Subcutaneous abdominal adipose tissue (tissue), 5 donors: ENCODE measurements at regions not wholly inside any gene's neighbourhood (a gene's known extent, or its start where the extent isn't known, plus 50 kb on each side); places are given as distances from the start of the nearest gene placed in this dataset.
"Not testable (repeated sequence)": the region's sequence is repeated elsewhere in the genome, so short reads cannot be mapped to it uniquely, and the experiment has no call there.

Experiments used
- H3K27ac ChIP-seq: one replicate; pipeline ENCODE4 v1.7.0; 2013; ENCODE audit warnings: low read depth, mild to moderate bottlenecking, inconsistent platforms, low read length, moderate library complexity
- H3K27me3 ChIP-seq, 5 donors: one replicate each; pipeline ENCODE4 v1.7.0; 2013; ENCODE audit warnings: low read length in 5 of 5, inconsistent platforms in 1 of 5; ENCODE audit not compliant: control insufficient read depth in 5 of 5, insufficient read depth in 4 of 5
- H3K36me3 ChIP-seq, 5 donors: one replicate each; pipeline ENCODE4 v1.7.0; 2013; ENCODE audit warnings: low read length in 5 of 5; ENCODE audit not compliant: control insufficient read depth in 5 of 5, insufficient read depth in 5 of 5
- H3K4me1 ChIP-seq, 5 donors: one replicate each; pipeline ENCODE4 v1.7.0; 2013; ENCODE audit warnings: low read length in 5 of 5, mild to moderate bottlenecking in 3 of 5, moderate library complexity in 1 of 5; ENCODE audit not compliant: control insufficient read depth in 5 of 5, insufficient read depth in 5 of 5
- H3K4me3 ChIP-seq, 5 donors: one replicate each; pipeline ENCODE4 v1.7.0; 2013; ENCODE audit warnings: low read length in 5 of 5, low read depth in 1 of 5
- H3K9ac ChIP-seq, 5 donors: one replicate each; pipeline ENCODE4 v1.7.0; 2013; ENCODE audit warnings: low read length in 5 of 5, mild to moderate bottlenecking in 4 of 5, moderate library complexity in 3 of 5
- H3K9me3 ChIP-seq, 5 donors: one replicate each; pipeline ENCODE4 v1.7.0; 2013; ENCODE audit warnings: low read length in 5 of 5; ENCODE audit not compliant: control insufficient read depth in 5 of 5
- donor health status: healthy.
- donor health status: healthy.
- donor health status: healthy.
- donor health status: healthy.
- donor health status: healthy.

- Histone ChIP-seq H3K36me3 (no peaks in the 10 kb centered on the region), H3K27ac (no peak overlapping the region), H3K27me3 (peaks cover 15 to 40% (median 18%) of the 10 kb centered on the region in 5 donors), H3K9ac (no peak overlapping the region), H3K4me3 (no peak overlapping the region), H3K9me3 (no peaks in the 10 kb centered on the region), H3K4me1 (peaks cover 0 to 2% (median 0%) of the 10 kb centered on the region in 5 donors)
Observed at GRCh38 chr17:77074681-77075080, 66.1 kb upstream of the SEC14L1 start.

GRCh38 chr17:77076124-77076830, 64.5 kb upstream of the SEC14L1 start:
- H3K27me3 ChIP-seq, result peaks cover 10 to 31% (median 18%) of the 10 kb centered on the region in 5 donors
- H3K36me3 ChIP-seq, result no peaks in the 10 kb centered on the region
- no peak overlapping the region for H3K27ac ChIP-seq
- H3K4me1 ChIP-seq, result peaks cover 0 to 2% (median 0%) of the 10 kb centered on the region in 5 donors
- no peak overlapping the region for H3K9ac ChIP-seq
- no peak overlapping the region for H3K4me3 ChIP-seq
- no peaks in the 10 kb centered on the region for H3K9me3 ChIP-seq

- no peak overlapping the region for H3K27ac ChIP-seq
- no peaks in the 10 kb centered on the region for H3K9me3 ChIP-seq
- peaks cover 0 to 10% (median 4%) of the 10 kb centered on the region in 5 donors for H3K27me3 ChIP-seq
Observed at GRCh38 chr17:77083531-77083930, 57.2 kb upstream of the SEC14L1 start.

GRCh38 chr17:77085926-77086432, 54.8 kb upstream of the SEC14L1 start:
- Histone ChIP-seq H3K27ac (no peak overlapping the region), H3K4me3 (no peak overlapping the region), H3K36me3 (peaks cover 0 to 6% (median 4%) of the 10 kb centered on the region in 5 donors), H3K27me3 (peaks cover 0 to 2% (median 0%) of the 10 kb centered on the region in 5 donors), H3K9ac (no peak overlapping the region), H3K9me3 (no peaks in the 10 kb centered on the region), H3K4me1 (peaks cover 0 to 38% (median 32%) of the 10 kb centered on the region in 5 donors)

More at GRCh38 chr17:77083531-77083930, 57.2 kb upstream of the SEC14L1 start:
- H3K4me1 ChIP-seq, result peaks cover 0 to 18% (median 14%) of the 10 kb centered on the region in 5 donors
- no peak overlapping the region for H3K9ac ChIP-seq
- no peak overlapping the region for H3K4me3 ChIP-seq
- no peaks in the 10 kb centered on the region for H3K36me3 ChIP-seq

- Histone ChIP-seq H3K27me3 (peaks cover 0 to 2% (median 0%) of the 10 kb centered on the region in 5 donors), H3K4me1 (peaks cover 0 to 42% (median 32%) of the 10 kb centered on the region in 5 donors), H3K4me3 (no peak overlapping the region), H3K9ac (peak overlapping the region in 1 of 5 donors; percentile 26), H3K9me3 (no peaks in the 10 kb centered on the region), H3K27ac (no peak overlapping the region), H3K36me3 (peaks cover 0 to 11% (median 8%) of the 10 kb centered on the region in 5 donors)
Observed at GRCh38 chr17:77086433-77087010, 54.2 kb upstream of the SEC14L1 start.

- Histone ChIP-seq H3K4me3 (peak overlapping the region; percentile 61 to 84 (median 75)), H3K36me3 (peaks cover 0 to 22% (median 16%) of the 10 kb centered on the region in 5 donors), H3K4me1 (peaks cover 0 to 43% (median 32%) of the 10 kb centered on the region in 5 donors), H3K27me3 (peaks cover 0 to 2% (median 0%) of the 10 kb centered on the region in 5 donors), H3K9me3 (no peaks in the 10 kb centered on the region), H3K27ac (peak overlapping the region; percentile 44), H3K9ac (peak overlapping the region in 2 of 5 donors; percentile 96 to 98)
Observed at GRCh38 chr17:77087650-77088454, 52.9 kb upstream of the SEC14L1 start.

GRCh38 chr17:77088455-77089123, 52.2 kb upstream of the SEC14L1 start:
- Histone ChIP-seq H3K27ac (peak overlapping the region; percentile 89), H3K4me3 (peak overlapping the region; percentile 69 to 94 (median 81)), H3K4me1 (peaks cover 0 to 43% (median 32%) of the 10 kb centered on the region in 5 donors), H3K9ac (peak overlapping the region; percentile 95 to 98 (median 96)), H3K36me3 (peaks cover 0 to 29% (median 24%) of the 10 kb centered on the region in 5 donors), H3K9me3 (no peaks in the 10 kb centered on the region), H3K27me3 (peaks cover 0 to 2% (median 0%) of the 10 kb centered on the region in 5 donors)

- no peaks in the 10 kb centered on the region for H3K27me3 ChIP-seq
- peak overlapping the region; percentile 95 to 98 (median 96) for H3K9ac ChIP-seq
- peak overlapping the region; percentile 69 to 94 (median 81) for H3K4me3 ChIP-seq
- H3K4me1 ChIP-seq, result peaks cover 0 to 43% (median 32%) of the 10 kb centered on the region in 5 donors
- peaks cover 0 to 34% (median 29%) of the 10 kb centered on the region in 5 donors for H3K36me3 ChIP-seq
- H3K9me3 ChIP-seq, result no peaks in the 10 kb centered on the region
- peak overlapping the region; percentile 89 for H3K27ac ChIP-seq
Observed at GRCh38 chr17:77089124-77089490, 51.7 kb upstream of the SEC14L1 start.

- Histone ChIP-seq H3K4me1 (peaks cover 0 to 43% (median 32%) of the 10 kb centered on the region in 5 donors), H3K36me3 (peaks cover 0 to 42% (median 36%) of the 10 kb centered on the region in 5 donors)
- H3K4me3 ChIP-seq, H3K9me3 ChIP-seq, H3K9ac ChIP-seq, H3K27ac ChIP-seq, H3K27me3 ChIP-seq: not testable (repeated sequence)
Observed at GRCh38 chr17:77089949-77090348, 50.8 kb upstream of the SEC14L1 start.
